ENCODE measurements at regions not wholly inside any gene's neighbourhood (a gene's known extent, or its start where the extent isn't known, plus 50 kb on each side); places are given as distances from the start of the nearest gene placed in this dataset.

DNA sequence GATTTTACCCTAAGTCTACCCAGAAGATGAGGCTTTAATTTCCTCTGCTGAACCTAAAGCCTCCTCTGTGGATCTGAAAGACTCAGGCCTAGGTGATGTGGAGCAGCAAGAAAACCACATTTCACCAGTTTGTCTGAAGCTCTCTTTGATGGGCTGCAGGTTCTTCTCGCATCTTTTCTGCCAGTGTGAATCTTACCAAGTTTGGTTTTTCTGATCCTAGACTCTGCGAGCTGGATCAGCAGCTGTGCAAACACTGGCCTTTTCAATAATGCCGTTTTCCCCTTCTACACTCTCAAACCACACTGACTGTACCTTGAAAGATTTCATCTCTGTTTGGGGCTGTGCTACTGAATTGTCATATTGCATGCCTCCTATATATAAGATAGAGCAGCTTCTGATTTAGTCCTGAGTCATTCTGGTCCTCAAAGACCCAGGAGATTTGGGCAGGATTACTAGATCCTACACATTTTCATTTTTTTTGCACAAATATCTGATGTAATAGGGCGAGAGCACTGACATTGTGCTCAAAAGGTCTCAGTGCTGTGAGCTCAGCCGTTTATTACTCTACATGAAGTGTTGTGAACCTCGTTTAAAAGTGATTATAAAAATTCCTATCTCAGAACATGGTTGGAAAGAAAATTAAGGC is 133.6 kb upstream of the FAM9C start:
- Histone ChIP-seq H3K27ac (ENCODE audit: low read depth, low read length, poor library complexity, severe bottlenecking) (no peak overlapping the region), H4K20me1 (ENCODE audit: insufficient read depth, low read length) (no peaks in the 10 kb centered on the region), H3K9me2 (ENCODE audit: low read depth, low read length) (no peaks in the 10 kb centered on the region), H3K4me2 (ENCODE audit: low read length) (no peak overlapping the region), H3K4me3 (ENCODE audit: low read depth, low read length, poor library complexity, severe bottlenecking) (no peak overlapping the region), H3K9me3 (ENCODE audit: low read length) (no peaks in the 10 kb centered on the region), H3K79me2 (ENCODE audit: insufficient read depth, low read length) (no peaks in the 10 kb centered on the region), H3K36me3 (ENCODE audit: insufficient read depth, low read length) (no peaks in the 10 kb centered on the region), H3K4me1 (ENCODE audit: insufficient read depth, low read length, severe bottlenecking) (peaks cover 11% of the 10 kb centered on the region), H3F3A (ENCODE audit: insufficient read depth, low read length) (no peaks in the 10 kb centered on the region), H2AFZ (ENCODE audit: low read length) (no peak overlapping the region; the same call in 1 of the 2 replicates), H3K27me3 (ENCODE audit: insufficient read depth, low read length) (no peaks in the 10 kb centered on the region), H3K9ac (ENCODE audit: low read length) (no peak overlapping the region)
- TF ChIP-seq, protein P1, sequence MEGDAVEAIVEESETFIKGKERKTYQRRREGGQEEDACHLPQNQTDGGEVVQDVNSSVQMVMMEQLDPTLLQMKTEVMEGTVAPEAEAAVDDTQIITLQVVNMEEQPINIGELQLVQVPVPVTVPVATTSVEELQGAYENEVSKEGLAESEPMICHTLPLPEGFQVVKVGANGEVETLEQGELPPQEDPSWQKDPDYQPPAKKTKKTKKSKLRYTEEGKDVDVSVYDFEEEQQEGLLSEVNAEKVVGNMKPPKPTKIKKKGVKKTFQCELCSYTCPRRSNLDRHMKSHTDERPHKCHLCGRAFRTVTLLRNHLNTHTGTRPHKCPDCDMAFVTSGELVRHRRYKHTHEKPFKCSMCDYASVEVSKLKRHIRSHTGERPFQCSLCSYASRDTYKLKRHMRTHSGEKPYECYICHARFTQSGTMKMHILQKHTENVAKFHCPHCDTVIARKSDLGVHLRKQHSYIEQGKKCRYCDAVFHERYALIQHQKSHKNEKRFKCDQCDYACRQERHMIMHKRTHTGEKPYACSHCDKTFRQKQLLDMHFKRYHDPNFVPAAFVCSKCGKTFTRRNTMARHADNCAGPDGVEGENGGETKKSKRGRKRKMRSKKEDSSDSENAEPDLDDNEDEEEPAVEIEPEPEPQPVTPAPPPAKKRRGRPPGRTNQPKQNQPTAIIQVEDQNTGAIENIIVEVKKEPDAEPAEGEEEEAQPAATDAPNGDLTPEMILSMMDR (IDR thresholded peaks at IDR 0.05; ENCODE audit: low read length) = no peak
- TF ChIP-seq EZH2 (IDR thresholded peaks at IDR 0.05; ENCODE audit: borderline replicate concordance, low read length) = no peak

DNA sequence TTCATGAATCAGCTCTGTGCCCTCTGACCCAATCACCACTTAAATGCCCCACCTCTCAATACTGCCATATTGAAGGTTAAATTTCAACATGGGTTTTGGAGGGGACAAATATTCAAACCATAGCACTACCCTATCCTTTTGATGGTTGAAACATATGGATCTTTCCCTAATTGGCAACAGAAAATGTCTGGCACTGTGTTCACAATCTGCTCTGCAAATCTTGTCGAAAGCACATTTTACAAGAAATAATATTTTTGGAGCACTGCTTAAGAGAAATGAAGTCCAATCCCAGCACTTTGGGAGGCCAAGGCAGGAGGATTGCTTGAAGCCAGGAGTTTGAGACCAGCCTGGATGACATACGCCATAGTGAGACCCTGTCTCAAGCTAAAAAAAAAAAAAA is 130.6 kb upstream of the FAM9C start:
- Histone ChIP-seq H3K36me3 (ENCODE audit: insufficient read depth, low read length) (no peaks in the 10 kb centered on the region), H3K9me3 (ENCODE audit: low read length) (no peaks in the 10 kb centered on the region), H2AFZ (ENCODE audit: low read length) (no peak overlapping the region), H3K9me2 (ENCODE audit: low read depth, low read length) (no peaks in the 10 kb centered on the region), H3K4me2 (ENCODE audit: low read length) (no peak overlapping the region), H3K4me1 (ENCODE audit: insufficient read depth, low read length, severe bottlenecking) (peaks cover 11% of the 10 kb centered on the region), H3F3A (ENCODE audit: insufficient read depth, low read length) (no peaks in the 10 kb centered on the region), H3K4me3 (ENCODE audit: low read depth, low read length, poor library complexity, severe bottlenecking) (no peak overlapping the region), H4K20me1 (ENCODE audit: insufficient read depth, low read length) (no peaks in the 10 kb centered on the region), H3K27ac (ENCODE audit: low read depth, low read length, poor library complexity, severe bottlenecking) (no peak overlapping the region), H3K27me3 (ENCODE audit: insufficient read depth, low read length) (no peaks in the 10 kb centered on the region), H3K9ac (ENCODE audit: low read length) (no peak overlapping the region), H3K79me2 (ENCODE audit: insufficient read depth, low read length) (no peaks in the 10 kb centered on the region)
- no peak for TF ChIP-seq EZH2 (IDR thresholded peaks at IDR 0.05; ENCODE audit: borderline replicate concordance, low read length)
- TF ChIP-seq, protein P1 (IDR thresholded peaks at IDR 0.05; ENCODE audit: low read length) = no peak

DNA sequence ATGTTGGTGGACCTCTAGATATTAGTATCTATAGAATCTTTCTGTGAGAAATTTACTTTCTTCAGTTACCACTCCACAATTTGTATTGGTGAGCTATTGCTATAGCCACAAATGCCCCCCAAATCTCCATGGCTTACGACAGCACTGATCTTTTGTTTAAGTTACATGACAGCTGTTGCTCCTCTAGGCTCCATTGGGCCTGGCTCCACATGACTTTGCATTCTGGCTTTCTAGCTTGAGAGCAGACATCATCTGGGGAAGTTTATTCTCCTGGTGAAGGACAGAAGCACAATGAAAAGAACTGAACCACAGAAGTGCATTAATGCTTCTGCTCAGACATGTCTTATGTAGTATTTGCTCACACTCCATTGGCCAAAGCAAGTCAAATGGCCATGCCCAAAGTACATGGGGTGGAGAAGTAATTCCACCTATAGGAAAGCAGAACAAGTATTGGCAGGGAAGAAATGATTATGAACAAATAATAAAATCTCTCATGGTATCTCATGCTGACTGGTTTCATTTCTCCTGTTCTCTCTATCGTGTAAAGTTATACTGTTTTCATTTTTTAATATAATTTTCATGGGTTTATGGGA is 126.6 kb upstream of the FAM9C start:
- Histone ChIP-seq H4K20me1 (ENCODE audit: insufficient read depth, low read length) (no peaks in the 10 kb centered on the region), H3K79me2 (ENCODE audit: insufficient read depth, low read length) (no peaks in the 10 kb centered on the region), H3F3A (ENCODE audit: insufficient read depth, low read length) (no peaks in the 10 kb centered on the region), H3K27ac (ENCODE audit: low read depth, low read length, poor library complexity, severe bottlenecking) (no peak overlapping the region), H3K27me3 (ENCODE audit: insufficient read depth, low read length) (no peaks in the 10 kb centered on the region), H3K4me2 (ENCODE audit: low read length) (no peak overlapping the region), H3K36me3 (ENCODE audit: insufficient read depth, low read length) (no peaks in the 10 kb centered on the region), H3K4me3 (ENCODE audit: low read depth, low read length, poor library complexity, severe bottlenecking) (no peak overlapping the region), H3K4me1 (ENCODE audit: insufficient read depth, low read length, severe bottlenecking) (peaks cover 21% of the 10 kb centered on the region), H3K9ac (ENCODE audit: low read length) (no peak overlapping the region), H3K9me2 (ENCODE audit: low read depth, low read length) (no peaks in the 10 kb centered on the region), H3K9me3 (ENCODE audit: low read length) (no peaks in the 10 kb centered on the region), H2AFZ (ENCODE audit: low read length) (no peak overlapping the region)
- TF ChIP-seq, protein P1 (IDR thresholded peaks at IDR 0.05; ENCODE audit: low read length) = no peak
- no peak for TF ChIP-seq EZH2 (IDR thresholded peaks at IDR 0.05; ENCODE audit: borderline replicate concordance, low read length)

Measured in OCI-LY1 (cell line).